ENCODE measurements at regions not wholly inside any gene's neighbourhood (a gene's known extent, or its start where the extent isn't known, plus 50 kb on each side); places are given as distances from the start of the nearest gene placed in this dataset.

DNA sequence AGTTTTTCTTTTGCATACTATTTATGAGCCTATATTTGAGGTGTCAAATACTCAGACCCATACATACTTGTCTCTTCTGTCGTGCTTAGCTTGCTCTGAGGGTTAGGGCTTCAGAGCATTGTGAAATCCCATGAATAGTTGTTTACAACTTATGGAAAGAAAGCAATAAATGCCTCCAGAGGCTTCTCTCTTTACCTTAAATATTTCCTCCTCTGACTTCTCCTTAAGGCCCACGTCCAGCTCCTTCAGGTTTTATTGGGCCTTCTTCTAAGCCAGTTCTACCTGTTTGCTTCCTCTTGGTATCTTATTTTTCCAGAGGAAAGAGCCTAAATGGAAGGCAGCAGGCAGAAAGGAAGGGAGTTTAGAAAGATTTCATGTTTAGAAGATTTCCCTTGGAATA lies 218.6 kb downstream of the SPTSSA start:
- DNase-seq (ENCODE audit: low read depth in 2 of 2), result no peak

DNA sequence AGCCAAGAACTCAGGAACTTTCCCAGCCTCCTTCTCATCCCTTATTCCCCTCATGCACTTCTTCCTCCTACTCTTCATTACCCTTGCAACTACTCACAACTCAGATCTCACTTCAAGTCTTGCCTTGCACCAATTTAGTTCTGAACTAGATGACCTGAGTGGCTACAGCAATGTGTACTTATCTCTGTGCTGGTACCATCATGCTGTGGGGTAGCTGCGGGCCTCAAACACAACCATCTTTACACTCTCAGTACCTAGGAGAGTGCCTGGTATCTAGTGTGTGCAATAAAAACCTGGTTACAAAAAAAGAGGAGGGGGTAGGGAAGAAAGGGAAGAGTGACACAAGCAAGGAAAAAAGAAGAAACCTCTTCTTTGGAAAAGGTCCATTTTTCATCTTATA lies 219.0 kb downstream of the SPTSSA start:
- no peak for DNase-seq (ENCODE audit: low read depth in 2 of 2)

DNA sequence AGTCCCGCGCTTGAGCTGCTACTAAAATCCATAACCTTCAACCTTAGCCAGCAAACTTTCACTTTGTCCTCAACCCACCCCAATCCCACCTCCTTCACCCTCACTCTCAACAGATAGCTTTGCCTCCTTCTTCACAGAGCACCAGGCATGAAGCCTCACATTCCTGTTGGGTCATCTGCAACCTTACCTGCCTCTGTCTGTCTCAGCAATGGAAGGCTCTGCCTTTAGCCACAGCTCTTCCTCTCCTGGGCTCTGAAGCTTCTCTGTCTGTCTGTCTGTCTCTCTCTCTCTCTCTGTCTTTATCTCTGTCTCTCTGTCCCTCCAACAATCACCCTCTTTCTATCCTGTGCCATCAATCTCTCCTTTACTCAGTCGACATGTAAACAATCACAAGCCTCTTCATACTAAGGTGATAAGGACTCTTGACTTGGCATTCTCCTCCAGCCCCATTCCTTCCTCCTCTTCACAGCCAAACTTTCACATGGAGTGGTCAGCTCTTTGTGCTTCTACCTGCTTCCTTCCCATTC lies 220.8 kb downstream of the SPTSSA start:
- no peak for DNase-seq (ENCODE audit: low read depth in 2 of 2)

DNA sequence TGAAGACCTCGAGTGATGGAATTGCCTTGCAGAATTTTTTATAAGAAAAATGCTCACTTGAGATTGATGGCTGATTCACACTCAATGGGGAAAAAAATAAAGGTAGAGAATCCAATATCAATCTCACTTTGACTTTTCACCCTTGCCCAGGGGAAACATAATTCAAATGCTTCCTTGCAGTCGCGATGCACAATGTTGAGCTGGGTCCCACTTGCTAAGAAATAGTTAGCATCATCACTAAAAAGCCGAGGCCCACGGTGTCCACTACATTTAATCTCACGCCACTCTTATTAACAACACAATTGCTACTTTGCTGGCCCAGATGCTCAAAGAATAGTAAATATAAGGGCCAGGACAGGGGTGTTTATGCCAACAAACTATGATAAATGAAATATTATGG lies 223.4 kb downstream of the SPTSSA start:
- DNase-seq (ENCODE audit: low read depth in 2 of 2), result no peak

DNA sequence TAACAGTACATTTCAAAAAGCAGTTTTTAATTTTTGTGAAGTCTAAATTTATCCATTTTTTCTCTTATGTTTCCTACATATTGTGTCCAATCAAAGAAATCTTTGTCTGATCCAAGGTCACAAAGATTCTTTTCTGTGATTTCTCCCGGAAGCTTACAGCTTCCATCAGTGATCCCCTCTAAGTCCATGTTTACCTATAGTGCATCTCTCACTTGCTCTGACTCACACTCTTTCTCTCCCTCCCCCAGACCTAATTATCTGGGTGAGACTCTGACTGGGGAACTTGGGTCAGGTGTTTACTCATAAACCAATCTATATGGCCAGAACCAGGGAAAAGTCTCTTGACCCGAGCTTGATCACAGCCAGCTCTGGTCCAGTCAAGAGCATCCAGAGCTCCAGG lies 224.4 kb downstream of the SPTSSA start:
- DNase-seq (ENCODE audit: low read depth in 2 of 2), result no peak

DNA sequence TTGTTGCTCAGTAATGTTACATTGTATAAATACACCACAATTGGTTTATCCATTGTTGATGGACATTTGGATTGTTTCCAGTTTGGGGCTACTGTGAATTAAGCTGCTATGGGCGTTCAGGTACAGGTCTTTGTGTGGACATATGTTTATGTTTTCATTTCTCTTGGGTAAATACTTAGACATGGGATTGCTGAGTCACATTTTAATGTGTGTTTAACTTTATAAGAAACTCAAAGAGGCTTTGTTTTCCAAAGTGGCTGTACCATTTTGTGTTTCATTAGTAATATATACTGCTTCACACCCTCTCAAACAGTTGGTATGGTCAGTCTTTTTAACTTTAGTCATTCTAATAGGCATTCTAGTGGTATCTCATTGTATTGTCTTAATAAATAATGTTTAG lies 225.0 kb downstream of the SPTSSA start:
- DNase-seq (ENCODE audit: low read depth in 2 of 2), result no peak

DNA sequence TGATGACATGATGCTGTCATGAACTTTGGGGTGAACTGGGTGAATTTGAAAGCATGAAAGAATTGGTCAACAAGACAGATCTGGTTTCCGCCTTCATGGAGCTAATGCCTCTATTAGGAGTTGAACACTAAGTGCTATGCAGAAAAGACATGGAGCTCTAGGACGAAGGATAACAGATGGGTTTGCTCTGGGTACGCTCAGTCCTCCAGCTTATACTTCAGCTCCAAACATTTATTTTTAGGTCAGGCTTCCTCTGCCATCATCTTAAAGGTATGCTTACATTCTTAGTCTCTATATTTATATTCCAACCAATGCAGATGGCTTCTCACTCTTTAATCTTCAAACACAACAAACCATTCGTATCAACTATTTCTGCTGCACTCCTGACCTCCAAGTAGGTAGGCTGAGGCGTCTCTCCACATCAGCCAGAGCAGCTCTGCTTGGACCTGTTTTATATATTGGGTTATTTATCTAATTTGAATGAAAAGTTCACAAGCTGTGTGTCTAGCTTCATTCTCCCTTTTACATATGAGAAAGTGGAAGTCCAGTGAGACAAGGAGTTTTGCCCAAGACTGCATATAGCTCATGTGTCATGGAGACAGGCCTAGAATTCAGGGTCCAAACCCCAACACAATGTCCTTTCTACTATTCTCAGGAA lies 226.3 kb downstream of the SPTSSA start:
- DNase-seq (ENCODE audit: low read depth in 2 of 2), result no peak

DNA sequence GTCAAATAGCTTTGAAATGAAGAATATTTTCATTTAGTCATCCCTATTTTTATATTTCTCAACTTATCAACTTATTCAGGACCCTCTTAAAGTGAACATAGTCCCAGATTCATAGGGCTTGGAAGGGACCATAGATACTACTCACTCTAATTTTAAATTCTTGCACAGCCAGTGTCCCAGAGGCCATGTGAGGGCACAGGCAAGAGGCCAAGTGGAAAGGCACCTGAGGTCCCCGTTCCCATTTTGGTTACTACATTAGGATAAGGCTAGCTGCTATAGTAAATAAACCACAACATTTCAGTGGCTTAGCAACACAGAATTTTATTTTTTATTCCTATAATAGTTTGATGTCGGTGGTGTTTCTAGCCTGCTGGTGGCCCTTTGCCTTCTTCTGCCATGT lies 227.8 kb downstream of the SPTSSA start:
- no peak for DNase-seq (ENCODE audit: low read depth in 2 of 2)

DNA sequence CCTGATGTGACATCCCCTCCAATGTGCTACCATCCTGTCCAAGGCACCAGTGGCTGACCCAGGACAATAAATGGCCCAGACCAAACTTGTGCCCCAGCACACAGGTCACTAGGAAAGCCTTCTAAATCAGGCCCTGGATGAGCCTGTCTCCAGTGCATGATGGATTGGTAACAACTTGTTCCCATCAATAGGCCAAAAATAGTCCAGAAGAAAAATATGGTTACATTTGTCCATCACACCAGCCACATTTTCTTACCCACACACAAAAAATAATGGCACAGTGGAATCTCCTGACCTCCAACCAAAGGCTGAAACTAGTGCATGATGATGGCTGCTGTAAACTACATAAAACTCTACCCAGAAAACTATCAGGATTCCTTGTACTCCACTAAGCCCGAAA lies 228.4 kb downstream of the SPTSSA start:
- no peak for DNase-seq (ENCODE audit: low read depth in 2 of 2)

DNA sequence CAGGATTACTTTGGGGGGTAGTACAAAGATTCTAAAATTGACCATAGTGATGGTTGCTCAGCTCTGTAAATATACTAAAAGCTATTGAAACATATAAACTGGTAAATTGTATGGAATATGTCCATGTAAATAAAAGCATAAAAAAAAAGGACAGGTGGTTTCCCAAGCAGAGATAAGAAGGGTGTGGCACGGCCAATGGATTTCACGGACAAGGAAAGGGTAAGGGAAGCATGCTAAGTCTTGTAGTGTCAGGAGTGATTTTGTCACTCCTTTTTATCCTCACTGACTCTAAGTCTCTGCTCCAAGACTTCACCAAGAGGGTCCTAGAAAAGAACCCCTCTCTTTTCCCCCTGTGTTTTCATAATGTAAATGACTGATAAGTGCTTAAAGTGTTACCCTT lies 229.2 kb downstream of the SPTSSA start:
- DNase-seq (ENCODE audit: low read depth in 2 of 2), result no peak

DNA sequence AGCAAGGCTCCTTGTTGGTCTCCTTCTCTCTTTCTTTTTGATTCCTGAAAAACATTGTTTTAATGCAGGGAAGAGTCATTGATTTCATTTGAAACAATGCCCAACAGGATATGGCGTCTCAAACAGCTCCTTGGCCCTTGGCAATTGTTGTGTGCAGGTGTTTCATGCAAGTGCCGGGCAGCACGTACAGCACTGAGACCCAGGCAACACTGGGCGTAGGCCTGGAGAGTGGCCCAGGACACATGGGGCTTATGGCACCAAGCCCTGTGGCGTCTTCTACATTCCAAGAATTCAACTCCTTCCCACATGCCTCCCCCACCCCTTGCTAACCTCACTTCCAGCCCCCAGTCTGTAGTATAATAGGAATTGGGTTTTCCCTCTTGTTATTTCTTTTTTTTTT lies 230.4 kb downstream of the SPTSSA start:
- DNase-seq (ENCODE audit: low read depth in 2 of 2), result no peak

DNA sequence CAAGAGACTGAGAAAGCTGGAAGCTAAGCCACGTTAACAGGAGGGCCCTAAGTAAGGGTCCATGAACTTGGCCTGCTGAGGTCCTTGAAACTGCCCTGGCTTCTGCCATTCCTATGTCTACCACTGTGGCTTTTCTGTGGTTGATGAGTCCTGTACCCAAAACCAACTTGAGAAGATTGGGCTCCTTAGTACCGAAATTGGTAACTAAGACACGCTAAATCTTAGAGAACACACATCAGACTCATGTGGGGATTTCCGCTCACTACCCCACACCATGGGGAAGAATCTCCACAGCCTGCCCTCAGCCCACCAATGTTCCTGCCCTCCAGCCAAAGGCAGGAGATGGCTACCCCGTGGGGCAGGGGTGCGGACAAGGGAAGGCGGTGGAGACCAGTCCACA lies 232.9 kb downstream of the SPTSSA start:
- DNase-seq (ENCODE audit: low read depth in 2 of 2), result no peak

DNA sequence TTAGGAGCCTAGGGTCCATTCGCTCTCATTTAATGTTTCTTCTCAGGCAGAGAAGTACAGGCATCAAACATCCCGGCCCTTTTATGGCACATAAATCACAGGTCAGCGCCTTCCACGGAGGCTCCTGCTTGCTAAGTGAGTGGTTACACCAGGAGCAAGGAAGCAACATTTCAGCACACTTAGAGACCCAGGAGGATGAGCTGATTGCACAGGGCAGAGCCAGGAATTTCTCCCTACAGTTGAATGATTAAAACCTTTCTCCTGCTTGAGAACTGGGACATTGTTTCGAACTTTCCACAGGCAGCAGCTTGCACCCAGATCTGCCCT lies 233.4 kb downstream of the SPTSSA start:
- DNase-seq (ENCODE audit: low read depth in 2 of 2), result no peak

DNA sequence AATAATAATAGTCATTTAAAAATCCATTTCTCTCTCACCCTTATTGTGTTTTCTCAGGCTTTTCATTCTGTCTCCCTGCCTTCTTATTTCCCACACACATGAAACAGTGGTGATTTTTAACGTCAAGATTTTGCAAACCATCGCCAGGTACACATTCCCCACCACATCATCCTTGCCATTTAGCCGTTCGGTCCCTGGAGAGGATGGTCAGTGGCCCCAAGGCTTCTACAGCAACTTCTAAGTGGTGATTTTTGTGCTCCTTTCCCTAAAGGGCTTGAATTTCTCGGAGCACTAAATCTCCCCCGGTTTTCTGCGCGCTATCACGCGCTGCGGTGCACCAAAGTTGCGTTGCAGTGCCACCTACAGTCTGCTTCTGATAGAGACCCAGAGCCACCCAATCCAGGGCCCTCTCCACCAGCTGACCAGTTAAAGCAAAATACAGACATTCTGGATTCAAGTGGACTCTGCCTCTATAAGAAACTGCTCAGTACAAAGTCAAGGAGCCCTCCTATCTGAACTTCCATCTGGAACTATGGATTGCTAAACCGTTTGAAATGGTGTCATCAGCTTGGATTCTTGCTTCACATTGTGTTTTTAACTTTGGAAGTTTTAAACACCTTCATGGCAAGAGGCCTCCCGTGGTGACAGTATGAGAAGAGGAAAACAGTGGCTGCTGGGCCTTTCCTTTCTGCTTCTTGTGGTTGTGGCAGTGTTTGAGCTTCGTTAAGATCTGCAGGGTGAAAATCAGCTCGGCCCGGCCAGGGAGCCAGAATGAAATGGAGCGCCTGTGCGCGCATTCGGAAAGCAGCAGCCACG lies 234.0 kb downstream of the SPTSSA start:
- no peak for DNase-seq (ENCODE audit: low read depth in 2 of 2)

DNA sequence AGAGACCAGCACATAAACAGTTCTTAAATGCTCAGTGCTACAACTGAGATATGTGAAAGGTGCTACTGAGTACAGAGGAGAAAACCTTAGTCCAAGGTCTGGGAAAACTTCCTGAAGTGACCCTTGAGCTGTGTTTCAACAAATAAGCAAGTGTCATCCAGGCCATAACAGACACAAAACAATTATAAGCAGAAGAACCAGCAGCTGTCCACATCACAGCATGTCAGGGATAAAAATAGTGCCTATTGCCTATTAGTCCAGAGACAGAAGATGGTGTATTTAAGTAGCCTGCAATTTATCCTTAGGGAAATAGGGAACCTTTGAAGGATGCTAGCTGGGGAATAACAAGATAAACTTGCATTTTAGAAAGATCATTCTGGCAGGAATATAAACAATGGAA lies 237.8 kb downstream of the SPTSSA start:
- no peak for DNase-seq (ENCODE audit: low read depth in 2 of 2)

DNA sequence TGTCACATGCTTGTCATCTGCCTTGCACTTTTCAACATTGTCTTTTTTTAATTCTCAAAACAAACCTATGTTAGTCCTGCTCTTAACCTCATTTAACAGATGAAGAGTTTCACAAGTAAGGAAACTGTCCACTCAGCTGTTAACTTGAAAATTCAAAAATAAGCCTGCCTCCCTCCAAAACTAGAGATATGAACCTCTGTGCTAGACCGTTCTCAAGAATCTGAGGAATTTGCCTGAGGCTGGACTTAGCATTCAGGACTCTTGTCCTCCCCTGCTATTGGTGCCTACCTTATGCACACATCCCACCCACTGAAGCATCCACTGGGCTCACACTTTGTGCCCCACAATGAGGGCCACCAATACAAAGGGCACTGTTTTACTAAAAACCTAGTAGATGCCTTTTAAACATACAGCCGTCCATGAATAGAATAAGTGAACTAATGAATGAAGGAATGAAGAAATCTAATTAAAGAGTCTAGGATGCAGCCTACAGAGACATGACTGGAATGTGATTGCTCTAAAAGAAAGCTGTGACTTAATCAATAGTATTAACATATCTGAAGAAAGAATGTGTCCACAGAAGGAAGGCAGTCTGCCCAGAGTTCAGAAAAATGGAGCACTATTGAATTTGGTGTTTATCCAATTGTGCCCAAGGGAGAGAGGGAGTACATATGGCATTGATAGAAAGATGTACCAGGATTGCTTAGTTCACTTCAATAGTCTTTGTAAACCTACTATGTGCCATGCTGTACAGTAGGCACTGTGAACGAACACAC lies 238.5 kb downstream of the SPTSSA start:
- no peak for DNase-seq (ENCODE audit: low read depth in 2 of 2)

DNA sequence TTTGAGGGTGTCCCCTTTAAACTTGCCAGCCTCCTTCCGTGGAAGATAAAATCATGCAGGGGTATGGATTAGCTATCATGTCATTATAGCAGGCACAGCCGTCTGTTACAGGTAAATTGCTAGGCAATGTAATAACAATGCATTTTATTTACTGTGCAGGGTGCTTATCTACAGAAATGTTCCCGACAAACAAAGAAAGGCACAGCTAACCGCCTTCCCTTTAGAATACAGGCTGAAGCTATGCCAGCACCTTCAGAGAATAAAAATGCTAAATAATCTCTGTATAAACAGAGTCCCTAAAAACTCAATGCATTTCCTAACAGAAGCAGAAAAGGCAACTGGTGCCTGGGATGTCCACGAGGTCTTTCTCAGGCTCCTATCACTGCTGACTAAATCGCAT lies 239.2 kb downstream of the SPTSSA start:
- no peak for DNase-seq (ENCODE audit: low read depth in 2 of 2)

DNA sequence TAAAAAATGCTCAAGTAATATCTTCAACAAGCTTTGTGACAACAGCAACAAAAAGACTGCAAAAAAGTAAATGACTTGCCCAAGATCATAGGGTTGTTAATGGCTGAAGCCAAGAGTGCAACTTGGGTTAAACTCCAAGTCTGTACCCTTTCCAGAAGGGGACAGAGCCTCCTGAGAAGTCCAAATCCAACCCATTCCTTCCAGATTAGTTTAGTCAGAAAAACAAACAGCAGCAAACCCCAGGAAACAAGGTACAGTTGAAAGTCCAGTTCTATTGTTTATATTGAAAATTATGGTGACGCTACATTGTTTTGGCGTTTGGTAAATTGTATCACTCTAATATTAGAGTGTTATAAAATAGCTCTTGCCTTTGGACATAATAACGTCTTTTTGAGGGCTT lies 239.9 kb downstream of the SPTSSA start:
- DNase-seq (ENCODE audit: low read depth in 2 of 2), result no peak

DNA sequence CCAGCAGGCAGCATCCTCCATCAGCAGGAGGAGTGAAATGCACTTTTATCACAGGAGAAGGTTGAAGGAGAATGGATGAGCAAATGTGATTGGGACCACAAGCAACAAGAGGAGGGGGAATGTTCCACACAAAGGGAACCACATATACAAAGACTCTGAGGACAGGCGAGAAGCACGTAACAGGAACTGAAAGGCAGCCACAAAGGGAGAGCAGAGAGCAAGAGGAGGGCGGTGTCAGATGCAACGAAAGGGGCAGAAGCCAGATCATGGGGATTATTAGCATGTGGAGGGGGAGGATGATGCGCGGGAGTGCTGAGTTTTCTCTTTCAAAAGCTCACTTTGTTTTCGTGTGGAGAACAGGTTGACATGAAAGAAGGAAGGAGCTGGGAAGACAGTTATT lies 241.1 kb downstream of the SPTSSA start:
- no peak for DNase-seq (ENCODE audit: low read depth in 2 of 2)

DNA sequence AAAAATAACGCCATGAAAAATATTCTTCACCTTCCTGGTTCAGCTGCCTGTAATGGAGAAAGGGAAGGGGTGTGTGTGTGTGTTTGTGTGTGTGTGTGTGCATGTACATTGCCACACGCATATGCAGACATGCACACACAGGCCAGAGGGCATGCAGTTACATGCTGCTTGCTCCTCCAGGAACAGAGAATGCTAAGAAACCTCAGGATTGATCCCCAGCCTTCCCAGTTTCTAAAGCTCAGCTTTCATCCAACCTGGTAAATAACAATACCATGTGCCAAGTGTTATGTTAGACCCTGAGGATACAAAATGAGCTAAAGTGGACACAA lies 241.7 kb downstream of the SPTSSA start:
- DNase-seq (ENCODE audit: low read depth in 2 of 2), result no peak

DNA sequence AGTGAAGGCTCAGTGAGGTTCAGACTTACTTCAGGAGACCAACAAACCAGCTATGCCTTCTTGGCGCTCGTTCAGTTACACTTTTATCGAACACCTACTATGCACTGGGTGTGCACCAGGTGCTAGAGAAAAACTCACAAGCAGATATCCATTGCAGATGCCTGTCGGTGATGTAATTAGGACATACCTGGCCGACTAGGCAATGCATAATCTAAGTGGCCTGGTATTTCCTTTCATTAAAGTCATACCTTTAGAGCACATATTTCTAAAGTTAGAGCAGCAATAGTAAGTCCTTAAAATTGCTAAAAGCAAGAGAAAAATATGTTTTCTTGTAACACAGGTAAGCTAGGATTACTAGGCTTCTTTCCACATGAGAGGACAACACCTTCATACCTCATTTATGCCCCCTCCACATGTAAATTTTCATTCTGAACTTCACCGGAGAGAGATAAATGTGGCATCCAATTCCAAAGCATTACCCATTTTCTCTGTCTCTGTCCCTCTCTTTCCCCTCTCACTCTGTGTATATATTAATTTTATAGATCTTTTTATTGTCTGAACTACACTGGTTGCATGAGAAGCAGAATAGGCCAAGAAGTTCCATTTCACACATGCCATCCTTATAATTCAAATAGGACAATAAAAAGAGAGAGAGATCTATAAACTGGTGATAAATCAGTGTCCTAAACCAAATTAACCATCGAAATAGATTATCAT lies 242.2 kb downstream of the SPTSSA start:
- DNase-seq (ENCODE audit: low read depth in 2 of 2), result no peak

DNA sequence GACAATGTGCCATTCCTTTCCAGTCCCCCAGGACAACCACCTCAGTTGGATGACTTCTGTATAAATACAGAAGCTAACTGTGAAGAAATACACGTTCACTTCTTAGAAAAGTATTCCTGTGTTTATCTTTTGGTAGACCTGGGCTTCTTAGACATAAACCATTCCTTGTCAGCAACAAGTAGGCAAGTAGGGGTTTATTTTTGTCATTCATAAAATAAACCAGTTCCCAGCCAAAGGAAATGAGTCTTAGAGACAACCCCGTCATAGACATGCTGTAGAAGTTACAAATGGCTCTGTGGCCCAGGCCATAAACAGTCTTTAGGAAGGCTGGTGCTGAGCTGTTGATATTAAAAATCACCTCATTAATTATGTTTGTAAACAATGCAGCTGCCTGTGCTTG lies 243.2 kb downstream of the SPTSSA start:
- no peak for DNase-seq (ENCODE audit: low read depth in 2 of 2)

All from stimulated activated CD8-positive, alpha-beta memory T cell treated with anti-CD3 and anti-CD28 coated beads, Interleukin-7, amount 100 ng/mL, for 1 hour (primary cell).